Aorta (tissue), 5 donors: ENCODE measurements at regions not wholly inside any gene's neighbourhood (a gene's known extent, or its start where the extent isn't known, plus 50 kb on each side); places are given as distances from the start of the nearest gene placed in this dataset.

Experiments used
- ATAC-seq: fragments of 200-7000 bp; cut with Tn5 transposase; one replicate; pipeline ENCODE4 v1.9.1; 2022; ENCODE audit warnings: moderate library complexity; ENCODE audit not compliant: low FRiP score
- DNase-seq, 2 donors: peaks; one replicate each; pipeline ENCODE4 v3.0.0-alpha.2; 2020
- H3K27ac ChIP-seq, 2 donors: one replicate each; pipeline ENCODE4 v1.5.1; 2013; ENCODE audit warnings: low read length in 2 of 2, mild to moderate bottlenecking in 2 of 2, moderate library complexity in 2 of 2, control low read depth in 1 of 2, inconsistent platforms in 1 of 2, low read depth in 1 of 2
- H3K27me3 ChIP-seq, 2 donors: one replicate each; pipeline ENCODE4 v1.6.1; 2013; ENCODE audit warnings: control low read depth in 1 of 2, low read length in 1 of 2, mild to moderate bottlenecking in 1 of 2, moderate library complexity in 1 of 2; ENCODE audit not compliant: insufficient read depth in 2 of 2, control insufficient read depth in 1 of 2
- H3K36me3 ChIP-seq, 2 donors: one replicate each; pipeline ENCODE4 v1.6.1; 2013; ENCODE audit warnings: control low read depth in 1 of 2, low read length in 1 of 2, mild to moderate bottlenecking in 1 of 2; ENCODE audit not compliant: insufficient read depth in 2 of 2, control insufficient read depth in 1 of 2
- H3K4me1 ChIP-seq, 2 donors: one replicate each; pipeline ENCODE4 v1.6.1; 2013; ENCODE audit warnings: low read length in 2 of 2, control low read depth in 1 of 2, mild to moderate bottlenecking in 1 of 2, moderate library complexity in 1 of 2; ENCODE audit not compliant: insufficient read depth in 2 of 2, control insufficient read depth in 1 of 2
- H3K4me3 ChIP-seq, 2 donors: one replicate each; pipeline ENCODE4 v1.5.1; 2013; ENCODE audit warnings: low read length in 2 of 2, control low read depth in 1 of 2, mild to moderate bottlenecking in 1 of 2
- H3K9me3 ChIP-seq: one replicate; pipeline ENCODE4 v1.6.1; 2013; ENCODE audit warnings: mild to moderate bottlenecking, low read length; ENCODE audit not compliant: control insufficient read depth
- WGBS, 2 donors: extraction: QIAGEN DNeasy Blood & Tissue Kit; methylation state at CpG; one replicate each; pipeline ENCODE4 v1.1.7; 2013; 5-methylcytosine and 5-hydroxymethylcytosine counted together
- intact Hi-C, 2 donors: fragments of 100-400 bp; cut with DNase I; formaldehyde crosslinking; loops; one replicate each; pipeline versions ENCODE4 v1.14.2 to v1.15.0; 2022
- donor health status: healthy with polysubstance abuse.
- donor health status: Bipolar disorder and iron deficiency.
- donor health status: DM: no; HTN: no; CAD: no.
- donor health status: DM: no; HTN: no; CAD: no.
- donor health status: DM: yes; HTN: yes; CAD: no.

DNA sequence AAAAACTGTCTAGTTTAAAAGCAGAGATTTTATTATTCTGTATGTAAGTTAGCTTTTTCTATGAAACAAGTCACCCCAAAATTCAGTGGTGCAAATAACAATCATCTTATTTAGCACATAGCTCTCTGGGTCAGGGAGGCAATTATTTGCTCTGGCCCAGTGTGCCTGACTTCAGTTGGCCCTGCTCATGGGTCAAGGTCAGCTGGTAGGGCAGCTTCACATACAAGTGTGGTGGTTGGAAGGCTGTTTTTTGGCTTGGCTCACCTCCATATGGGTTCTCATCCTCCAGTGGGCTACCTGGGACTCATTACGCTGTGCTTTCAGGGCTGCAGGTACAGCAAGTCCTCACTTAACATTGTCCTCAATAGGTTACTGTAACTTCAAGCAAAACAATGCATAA lies 228.6 kb downstream of the NR2F2 start:
- ATAC-seq (no peak), DNase-seq (no peak)
- intact Hi-C loops: no loop called here
- no peaks in the 10 kb centered on the region for H3K4me1 ChIP-seq
- H3K9me3 ChIP-seq: peaks cover 11% of the 10 kb centered on the region
- WGBS, 2 donors: 88 to 97% methylated on average over 1 of the region's 1 CpG
- no peak overlapping the region for H3K27ac ChIP-seq
- no peak overlapping the region for H3K4me3 ChIP-seq
- no peaks in the 10 kb centered on the region for H3K36me3 ChIP-seq
- H3K27me3 ChIP-seq: no peaks in the 10 kb centered on the region

DNA sequence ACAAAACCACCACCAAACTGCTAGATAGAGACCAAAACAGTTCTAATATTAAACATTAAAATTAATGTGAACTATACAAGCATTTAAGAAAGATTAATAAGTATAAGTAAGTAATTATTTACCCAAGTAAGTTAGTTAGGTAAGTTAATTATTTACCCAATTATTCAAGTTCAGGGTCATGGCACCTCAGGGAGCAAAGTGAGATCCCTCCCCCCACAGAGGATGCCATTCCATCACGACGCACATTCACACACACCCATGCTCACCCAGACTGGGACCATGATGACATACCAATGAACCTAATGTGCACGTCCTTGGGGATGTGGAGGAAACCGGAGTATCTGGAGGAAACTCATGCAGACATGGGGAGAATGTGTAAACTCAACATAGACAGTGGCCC lies 229.1 kb downstream of the NR2F2 start:
- Histone ChIP-seq H3K27ac (no peak overlapping the region), H3K27me3 (no peaks in the 10 kb centered on the region), H3K36me3 (no peaks in the 10 kb centered on the region), H3K4me3 (no peak overlapping the region), H3K9me3 (peaks cover 12% of the 10 kb centered on the region), H3K4me1 (no peaks in the 10 kb centered on the region)
- no peak for ATAC-seq
- 77 to 85% methylated on average over 4 of the region's 4 CpGs for WGBS, 2 donors
- no peak for DNase-seq
- intact Hi-C loops: no loop called here

DNA sequence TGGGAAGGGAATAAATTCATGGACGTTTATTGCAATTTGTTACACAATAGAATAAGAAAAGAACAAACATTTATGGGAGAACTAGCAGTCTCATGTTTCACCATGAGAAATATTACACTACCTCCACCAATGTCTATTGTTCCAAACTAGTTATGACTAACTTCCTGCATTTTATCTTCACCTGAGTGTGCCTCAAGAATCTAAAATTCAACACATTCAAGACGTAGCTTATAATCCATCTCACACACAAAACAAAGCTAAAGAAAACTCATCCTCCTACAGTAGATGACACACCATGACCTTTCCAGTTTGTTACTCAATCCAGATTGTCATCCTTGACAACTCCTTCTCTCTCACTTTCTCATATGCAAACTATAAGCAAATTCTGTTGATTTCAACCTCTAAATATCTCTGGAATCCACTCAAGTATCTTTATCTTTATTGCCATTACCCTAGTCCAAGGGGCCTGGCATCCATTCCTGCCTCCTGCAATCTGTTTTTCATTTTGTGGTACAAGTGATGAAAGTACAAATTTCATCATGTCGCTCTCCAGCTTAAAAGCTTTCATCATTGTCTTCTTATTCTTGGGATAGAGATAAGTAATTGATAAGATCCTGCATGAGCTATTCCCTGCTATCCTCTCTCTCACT lies 229.9 kb downstream of the NR2F2 start:
- intact Hi-C loops: no loop called here
- DNase-seq (no peak), ATAC-seq (no peak)
- Histone ChIP-seq H3K4me3 (no peak overlapping the region), H3K27ac (no peak overlapping the region), H3K27me3 (no peaks in the 10 kb centered on the region), H3K36me3 (no peaks in the 10 kb centered on the region), H3K4me1 (no peaks in the 10 kb centered on the region), H3K9me3 (peaks cover 10% of the 10 kb centered on the region)
- WGBS, 2 donors: 54% methylated on average over 3 of the region's 3 CpGs

DNA sequence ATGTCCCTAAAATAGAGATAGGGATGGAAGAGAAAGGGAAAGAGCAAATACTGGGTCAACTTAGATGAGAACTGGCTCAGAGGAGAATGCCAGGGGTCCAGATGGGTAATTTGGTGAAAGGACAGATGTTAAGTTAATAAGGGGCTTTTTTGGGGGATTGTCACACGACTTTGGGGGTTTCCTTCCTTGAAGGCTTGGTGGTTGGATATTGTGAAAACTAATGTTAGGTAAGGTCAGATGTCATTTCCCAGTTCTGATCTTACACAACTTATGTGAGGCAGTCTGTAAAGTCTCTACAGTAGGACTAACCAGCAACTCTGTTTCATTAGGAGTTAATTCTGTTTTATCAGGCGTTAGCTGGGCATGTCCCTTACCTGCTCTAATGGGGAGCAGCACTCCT lies 231.1 kb downstream of the NR2F2 start:
- no peaks in the 10 kb centered on the region for H3K27me3 ChIP-seq
- H3K4me3 ChIP-seq: no peak overlapping the region
- H3K27ac ChIP-seq: no peak overlapping the region
- WGBS, 2 donors: 56 to 57% methylated on average over 2 of the region's 2 CpGs
- no peak for ATAC-seq
- no peaks in the 10 kb centered on the region for H3K36me3 ChIP-seq
- H3K9me3 ChIP-seq: peaks cover 10% of the 10 kb centered on the region
- no peak for DNase-seq
- no peaks in the 10 kb centered on the region for H3K4me1 ChIP-seq
- intact Hi-C loops: no loop called here

DNA sequence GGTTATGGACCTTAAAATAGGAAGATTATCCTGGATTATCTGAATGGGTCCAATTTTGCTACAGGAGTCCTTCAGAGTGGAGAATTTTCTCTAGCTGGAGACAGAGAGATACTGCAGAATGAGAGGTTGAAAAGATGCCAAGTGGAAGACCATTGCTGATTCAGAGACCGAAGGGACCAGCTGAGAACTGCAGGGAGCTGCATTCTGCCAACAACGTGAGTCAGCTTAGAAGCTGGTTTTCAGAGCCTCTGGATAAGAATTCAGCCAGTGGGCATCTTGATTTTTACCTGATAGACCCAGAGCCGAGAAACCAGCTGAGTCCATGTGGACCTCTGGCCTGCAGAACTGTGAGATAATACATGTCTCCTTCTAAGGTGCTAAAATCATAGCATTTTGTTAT lies 234.0 kb downstream of the NR2F2 start:
- Histone ChIP-seq H3K27me3 (no peaks in the 10 kb centered on the region), H3K36me3 (no peaks in the 10 kb centered on the region), H3K4me3 (no peak overlapping the region), H3K9me3 (peaks cover 9% of the 10 kb centered on the region), H3K27ac (no peak overlapping the region), H3K4me1 (no peaks in the 10 kb centered on the region)
- no peak for DNase-seq
- WGBS, 2 donors: 84 to 86% methylated on average over 3 of the region's 3 CpGs
- ATAC-seq: no peak
- intact Hi-C loops: no loop called here

DNA sequence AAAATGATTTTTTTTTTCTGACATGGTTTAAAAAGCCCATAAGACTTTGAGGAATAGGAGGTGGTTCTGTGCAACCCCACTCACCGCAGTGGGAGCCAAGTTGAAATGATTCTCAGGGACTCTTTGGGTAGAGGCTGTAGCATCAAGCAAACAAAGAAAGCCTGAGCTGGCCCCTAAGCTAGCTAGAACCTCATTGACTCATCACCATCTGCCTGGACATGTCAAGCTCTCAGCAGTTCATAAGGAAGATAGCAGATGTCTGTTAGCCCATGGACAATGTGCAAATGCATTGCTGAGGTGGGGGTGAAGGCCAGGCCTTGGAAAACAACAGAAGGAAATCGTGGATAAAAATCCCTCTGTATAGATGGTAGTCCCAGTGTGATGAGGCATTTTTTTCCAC lies 234.8 kb downstream of the NR2F2 start:
- no peaks in the 10 kb centered on the region for H3K36me3 ChIP-seq
- no peak for DNase-seq
- no peak overlapping the region for H3K27ac ChIP-seq
- H3K4me3 ChIP-seq: no peak overlapping the region
- H3K9me3 ChIP-seq: peaks cover 9% of the 10 kb centered on the region
- no peak for ATAC-seq
- intact Hi-C loops: no loop called here
- H3K27me3 ChIP-seq: no peaks in the 10 kb centered on the region
- no peaks in the 10 kb centered on the region for H3K4me1 ChIP-seq
- 77 to 81% methylated on average over 2 of the region's 2 CpGs for WGBS, 2 donors

DNA sequence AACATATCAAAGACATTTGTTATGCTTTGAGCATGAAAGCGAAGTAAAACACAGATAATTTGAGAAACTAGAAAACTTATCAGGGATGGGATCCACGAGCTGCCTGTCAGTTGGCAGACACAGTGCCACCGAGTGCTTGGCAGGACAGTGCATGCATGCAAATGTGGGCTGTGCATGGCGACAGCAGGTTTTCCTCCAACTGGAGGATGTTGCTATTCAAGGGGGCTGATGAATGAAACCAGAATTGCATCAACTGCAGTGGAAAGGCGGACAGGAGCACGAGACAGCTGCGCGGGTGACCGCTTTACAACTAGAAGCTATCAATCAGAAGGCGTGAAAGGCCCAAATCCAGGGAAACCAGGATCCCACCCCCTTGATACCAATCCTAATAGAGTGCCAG lies 244.3 kb downstream of the NR2F2 start:
- intact Hi-C loops: no loop called here
- ATAC-seq (no peak), DNase-seq (no peak)
- H3K4me1 ChIP-seq: no peaks in the 10 kb centered on the region
- H3K9me3 ChIP-seq: peaks cover 6% of the 10 kb centered on the region
- H3K27ac ChIP-seq: no peak overlapping the region
- no peaks in the 10 kb centered on the region for H3K36me3 ChIP-seq
- H3K4me3 ChIP-seq: no peak overlapping the region
- no peaks in the 10 kb centered on the region for H3K27me3 ChIP-seq
- 77 to 83% methylated on average over 10 of the region's 10 CpGs for WGBS, 2 donors

DNA sequence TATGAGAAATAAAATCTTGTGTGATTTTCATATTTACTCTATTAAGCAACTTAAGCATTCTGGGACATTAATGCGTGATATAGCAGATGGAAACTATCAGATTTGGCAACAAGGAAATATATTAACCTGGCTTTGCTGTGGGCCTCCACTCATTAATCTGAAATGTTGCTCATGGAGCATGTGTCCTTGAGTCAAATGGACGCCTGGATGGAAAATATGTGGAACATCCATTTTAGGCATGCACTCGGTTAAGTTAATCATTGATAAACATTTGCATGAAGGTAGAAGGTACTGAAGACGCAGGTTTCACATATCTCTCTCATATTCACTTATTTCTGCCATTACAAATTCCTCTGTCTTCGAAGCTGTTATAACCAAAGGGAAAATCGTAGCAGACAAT lies 246.1 kb downstream of the NR2F2 start:
- no peaks in the 10 kb centered on the region for H3K36me3 ChIP-seq
- intact Hi-C loops: no loop called here
- ATAC-seq (no peak), DNase-seq (no peak)
- H3K4me3 ChIP-seq: no peak overlapping the region
- H3K27me3 ChIP-seq: no peaks in the 10 kb centered on the region
- no peaks in the 10 kb centered on the region for H3K4me1 ChIP-seq
- no peak overlapping the region for H3K27ac ChIP-seq
- whole genome bisulfite sequencing, 2 donors: 80 to 83% methylated on average over 6 of the region's 6 CpGs
- peaks cover 4% of the 10 kb centered on the region for H3K9me3 ChIP-seq

DNA sequence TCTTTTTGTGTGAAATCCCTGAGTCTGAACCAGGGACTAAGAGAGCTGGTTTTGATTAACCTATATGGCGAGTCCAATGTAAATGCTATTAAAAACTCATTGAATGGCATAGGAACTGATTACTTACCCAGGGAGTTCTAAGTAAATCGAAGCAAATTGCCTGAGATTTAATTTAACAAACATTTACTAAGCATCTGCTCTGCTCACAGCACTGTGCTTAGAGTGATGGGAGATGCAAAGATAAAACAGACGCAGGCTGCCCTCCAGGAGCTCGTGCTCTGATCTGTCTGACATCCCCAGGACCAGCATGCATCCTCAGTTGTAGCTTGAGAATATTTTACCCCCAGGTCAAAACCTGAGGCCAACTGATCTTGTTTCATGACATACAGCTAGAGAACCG lies 247.9 kb downstream of the NR2F2 start:
- H3K4me1 ChIP-seq: no peaks in the 10 kb centered on the region
- H3K4me3 ChIP-seq: no peak overlapping the region
- H3K27me3 ChIP-seq: no peaks in the 10 kb centered on the region
- ATAC-seq (no peak), DNase-seq (no peak)
- peaks cover 1% of the 10 kb centered on the region for H3K9me3 ChIP-seq
- no peaks in the 10 kb centered on the region for H3K36me3 ChIP-seq
- WGBS, 2 donors: 74 to 77% methylated on average over 5 of the region's 5 CpGs
- intact Hi-C loops: no loop called here
- no peak overlapping the region for H3K27ac ChIP-seq
